ENCODE measurements at regions not wholly inside any gene's neighbourhood (a gene's known extent, or its start where the extent isn't known, plus 50 kb on each side); places are given as distances from the start of the nearest gene placed in this dataset.
A peak's percentile ranks its signal among the peaks of the same experiment; 100 is the strongest.
"Not testable (repeated sequence)": the region's sequence is repeated elsewhere in the genome, so short reads cannot be mapped to it uniquely, and the experiment has no call there.

DNA sequence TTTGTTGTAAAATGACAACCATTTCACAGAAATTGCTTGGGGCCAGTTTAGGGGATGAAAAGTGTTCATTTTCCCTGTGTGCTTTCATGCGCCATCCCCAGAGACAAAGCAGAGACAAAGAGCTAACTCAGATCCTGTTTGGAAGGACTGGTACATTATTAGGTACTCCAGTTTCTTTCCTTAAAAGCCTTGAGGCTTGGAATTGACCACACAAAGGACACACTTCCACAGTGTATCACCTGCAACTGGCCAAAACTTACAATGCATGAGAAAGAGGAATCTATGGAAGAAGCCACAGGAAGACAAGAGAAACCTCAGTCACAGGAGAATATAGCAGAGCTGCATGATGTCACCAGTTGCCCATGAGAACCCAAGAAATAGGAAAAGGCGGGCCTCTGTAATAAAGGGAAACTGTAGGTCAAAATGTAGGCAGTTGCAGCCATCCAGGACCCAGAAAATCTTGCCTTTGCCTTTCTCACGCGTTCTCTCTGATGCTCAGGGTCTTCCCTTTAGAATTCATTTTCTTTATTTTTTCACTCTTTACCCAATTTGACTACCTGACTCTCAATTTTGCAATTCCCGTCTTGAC, 339.0 kb downstream of the RMST start:
- peak; percentile 62 for DNase-seq

DNA sequence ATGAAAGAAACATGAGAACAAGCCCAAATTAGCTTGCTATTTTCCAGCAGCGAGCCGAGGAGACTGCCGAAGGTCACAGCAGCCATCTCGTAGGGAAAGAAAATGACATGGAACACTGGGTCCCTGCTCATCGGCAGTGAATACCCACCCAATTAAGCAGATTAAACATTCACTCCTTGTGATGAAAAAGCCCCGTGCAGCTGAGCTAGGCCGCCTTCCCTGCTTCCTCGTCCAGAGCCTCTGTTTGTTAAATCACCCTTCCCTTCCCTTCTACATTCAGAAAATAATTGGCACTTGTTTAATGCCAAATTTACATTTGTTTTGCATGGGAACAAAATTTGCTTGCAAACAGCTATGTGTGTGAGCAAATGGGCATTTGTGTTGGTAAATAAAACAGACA, 342.5 kb downstream of the RMST start:
- peak; percentile 10 for DNase-seq

DNA sequence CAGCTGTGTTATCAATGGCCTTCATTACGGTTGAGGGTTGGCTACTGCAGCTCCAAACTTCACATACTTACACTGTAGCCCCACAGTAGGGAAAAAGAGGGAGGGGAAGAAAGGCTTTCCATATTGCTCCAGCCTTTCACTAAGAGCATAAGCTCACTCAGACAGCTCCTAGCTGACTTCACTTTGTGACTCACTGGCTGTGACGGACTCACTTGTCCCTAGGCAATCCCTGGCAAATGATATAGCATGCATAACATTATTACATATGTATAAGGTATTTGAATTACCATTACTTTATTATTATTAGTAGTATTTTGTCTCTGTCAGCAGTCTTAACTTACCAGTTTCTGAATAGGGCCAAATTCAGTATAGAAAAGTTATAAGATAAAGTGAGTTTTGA, 350.7 kb downstream of the RMST start:
- no peak for DNase-seq

DNA sequence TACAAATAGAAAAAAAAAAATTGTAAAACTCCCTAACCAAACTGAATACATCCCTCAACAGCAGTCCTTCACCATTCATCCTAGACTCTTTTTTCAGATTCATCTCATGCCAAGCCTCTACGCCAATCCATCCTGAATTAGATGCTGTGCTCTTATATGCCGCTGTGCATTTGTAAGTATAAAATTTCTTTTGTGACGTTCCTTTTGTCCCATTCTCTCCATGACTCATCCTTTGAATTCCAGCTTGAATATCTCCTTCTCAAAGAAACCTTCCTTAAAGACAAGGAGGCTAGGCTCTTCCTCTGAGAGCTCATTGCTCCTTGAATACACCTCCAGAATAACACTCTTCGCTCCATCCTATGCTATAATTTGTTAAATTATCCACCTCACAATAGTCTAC, 359.2 kb downstream of the RMST start:
- DNase-seq = no peak

DNA sequence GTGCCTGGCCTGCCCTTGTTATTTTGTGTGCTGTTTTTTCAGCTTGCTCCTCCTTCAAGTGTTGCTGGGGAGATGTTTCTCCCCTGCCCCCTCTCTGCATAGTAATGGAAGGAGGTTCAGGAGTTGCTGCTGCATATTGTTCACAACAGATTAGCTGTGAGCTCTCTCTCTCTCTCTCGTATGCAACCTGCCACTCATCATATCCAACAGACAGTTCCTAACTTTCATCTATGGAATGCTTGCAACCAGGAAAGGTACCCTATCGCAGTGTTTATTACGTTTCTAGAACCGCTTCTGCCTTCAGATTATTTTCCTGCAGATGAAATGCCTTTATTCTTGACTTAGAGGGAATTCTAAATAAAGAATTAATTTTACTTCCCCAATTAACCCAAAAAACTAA, 372.9 kb downstream of the RMST start:
- no peak for DNase-seq

DNA sequence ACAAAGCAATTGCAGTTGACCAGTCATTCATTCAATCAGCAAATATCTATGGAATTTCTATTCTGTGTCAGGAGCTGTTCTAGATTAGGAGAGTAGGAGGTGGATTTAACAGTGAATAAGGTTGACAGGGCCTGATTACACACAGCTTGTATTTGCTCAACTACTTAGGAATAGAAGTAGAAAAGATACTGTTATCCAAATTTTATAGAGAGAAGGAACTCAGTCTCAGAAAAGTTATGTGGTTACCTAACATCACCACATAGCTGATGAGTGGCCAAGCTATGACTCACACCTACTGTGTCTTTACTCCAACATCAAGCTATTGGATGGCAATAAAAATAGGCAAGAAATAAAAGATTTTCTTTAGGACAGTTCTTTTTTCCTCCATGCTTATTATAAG, 374.8 kb downstream of the RMST start:
- DNase-seq = peak; percentile 33

DNA sequence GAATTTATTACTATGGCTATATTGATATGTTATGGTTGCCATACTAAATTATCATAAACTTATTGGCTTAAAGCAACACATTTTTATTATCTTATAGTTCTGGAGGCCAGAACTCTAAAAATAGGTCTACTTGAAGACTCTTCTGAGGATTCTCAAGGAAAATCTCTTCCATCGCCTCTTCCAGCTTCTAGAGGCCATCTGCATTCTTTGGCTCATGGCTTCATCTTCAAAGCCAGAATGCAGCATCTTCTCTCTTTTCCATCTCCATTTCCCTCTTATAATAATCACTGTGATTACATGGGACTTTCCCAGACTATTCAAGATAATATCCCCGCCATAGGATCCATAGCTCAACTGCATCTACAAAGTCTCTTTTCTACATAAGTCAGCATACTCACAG, 385.4 kb downstream of the RMST start:
- no peak for DNase-seq

DNA sequence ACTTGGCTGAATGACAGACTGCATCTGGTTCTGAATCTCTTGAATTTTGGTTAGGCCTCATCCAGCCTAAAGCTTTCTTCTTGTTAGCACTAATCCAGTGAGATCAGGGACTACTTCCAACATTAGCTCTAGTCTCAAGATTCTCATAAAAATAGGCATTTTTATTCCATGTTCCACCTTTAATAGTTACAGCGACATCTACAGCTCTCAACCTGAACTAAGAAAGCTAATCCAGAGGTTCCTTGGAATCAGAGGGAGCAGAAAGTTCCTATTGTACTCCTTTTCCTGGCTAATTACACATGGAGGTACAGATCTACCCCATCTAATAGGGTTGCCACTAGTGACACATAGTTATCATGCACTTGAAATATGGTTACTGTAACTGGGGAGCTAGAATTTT, 391.9 kb downstream of the RMST start:
- no peak for DNase-seq

DNA sequence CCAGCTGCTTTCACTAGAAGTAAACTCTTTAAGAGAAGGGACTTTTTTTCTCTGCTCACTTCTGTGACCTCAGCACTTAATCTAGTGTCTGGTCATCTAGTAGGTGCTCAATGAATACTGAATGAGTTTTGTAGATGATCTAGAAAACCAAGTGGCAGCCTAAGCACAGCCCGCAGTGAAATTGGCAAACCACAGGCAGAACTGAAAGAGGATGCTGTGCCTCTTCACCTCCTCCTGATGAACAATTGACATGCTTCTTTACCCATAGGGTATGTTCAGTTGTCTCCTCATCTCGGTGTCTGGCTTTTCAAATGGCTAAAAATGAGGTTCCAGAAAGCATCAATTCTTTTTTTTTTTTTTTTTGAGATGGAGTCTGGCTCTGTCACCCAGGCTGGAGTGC, 399.5 kb downstream of the RMST start:
- no peak for DNase-seq

DNA sequence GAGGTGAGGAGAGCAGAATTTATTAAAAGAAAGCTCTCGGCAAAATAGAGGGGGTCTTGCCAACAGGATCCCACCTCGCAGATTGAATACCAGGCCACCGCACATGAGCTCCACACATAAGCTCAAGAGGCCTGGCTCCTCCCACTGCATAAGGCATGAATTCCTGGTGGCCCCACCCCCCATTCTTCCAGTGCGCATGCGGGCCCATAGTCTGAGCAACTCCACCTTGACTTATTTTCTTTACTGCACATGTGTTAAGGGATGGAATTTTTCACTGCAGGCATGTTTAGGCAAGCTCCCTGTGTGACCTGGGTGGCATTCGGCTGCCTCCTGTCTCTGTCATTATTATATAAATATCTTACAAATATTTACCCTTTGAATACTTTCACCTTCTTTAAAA, 412.5 kb downstream of the RMST start:
- no peak for DNase-seq

DNA sequence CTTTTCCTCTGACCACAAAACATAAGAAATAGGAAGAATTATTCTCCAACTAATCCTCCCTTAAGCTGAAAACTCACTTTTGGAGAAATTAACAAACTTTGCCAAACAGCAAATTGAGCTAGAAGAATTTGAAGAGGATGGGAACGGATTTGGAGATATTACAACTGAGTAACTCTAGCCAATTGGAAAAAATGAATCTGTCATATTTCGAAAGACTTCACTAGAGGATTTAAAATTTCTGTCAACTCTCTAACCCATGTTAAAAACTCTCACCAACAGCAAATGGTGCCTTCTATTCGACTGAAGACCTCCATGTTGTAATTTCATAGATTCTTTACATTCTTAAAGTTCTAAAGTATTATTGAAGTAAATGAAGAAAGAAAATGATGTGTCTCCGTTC, 414.2 kb downstream of the RMST start:
- no peak for DNase-seq

DNA sequence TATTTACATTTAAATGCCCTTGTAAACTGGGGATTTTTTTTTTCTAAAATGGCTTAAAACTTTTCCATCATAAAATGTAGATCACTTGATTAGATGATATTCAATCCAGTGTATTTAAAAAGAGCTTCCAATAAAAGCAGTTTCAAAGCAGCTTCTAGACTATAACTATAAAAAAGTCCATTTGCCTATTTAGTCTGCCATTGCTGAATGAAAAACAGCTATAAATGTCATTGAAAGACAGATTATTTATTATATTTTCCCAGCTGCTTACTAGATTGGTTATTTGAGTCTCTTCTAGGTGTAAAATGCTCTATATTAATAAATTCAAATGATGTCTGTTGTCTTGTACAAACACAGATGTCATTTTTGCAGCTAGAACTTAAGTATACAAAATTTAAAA, 414.8 kb downstream of the RMST start:
- peak; percentile 26 for DNase-seq

DNA sequence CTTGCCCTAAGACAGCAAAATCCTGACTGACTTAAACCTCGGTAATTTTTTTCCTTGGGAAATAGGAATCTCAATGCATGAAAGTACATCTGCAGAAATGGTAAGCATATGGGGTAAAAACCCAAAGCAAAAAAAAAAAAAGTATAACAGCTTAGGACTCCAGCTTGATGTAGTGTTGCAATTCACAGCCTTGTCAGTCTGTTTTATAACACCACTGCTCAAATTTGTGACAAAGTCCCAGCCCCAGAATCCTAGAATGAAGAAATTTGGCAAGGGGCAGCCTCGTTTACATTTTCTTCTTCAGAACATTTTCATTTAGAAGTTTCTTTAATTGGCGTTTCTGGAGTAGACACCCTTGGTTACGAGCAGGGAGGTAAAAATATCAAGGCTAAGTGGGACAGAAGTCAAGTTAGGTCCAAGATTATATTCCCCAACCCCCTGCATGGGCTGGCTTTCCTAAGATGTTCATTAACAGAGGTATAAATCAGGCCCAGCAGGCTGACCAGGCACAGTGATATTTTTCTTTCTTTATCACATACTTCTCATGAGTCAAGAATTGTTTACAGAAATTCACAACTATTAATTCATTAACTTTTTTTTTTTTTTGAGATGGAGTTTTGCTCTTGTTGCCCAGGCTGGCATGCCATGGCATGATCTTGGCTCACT, 424.0 kb downstream of the RMST start:
- DNase-seq = no peak

DNA sequence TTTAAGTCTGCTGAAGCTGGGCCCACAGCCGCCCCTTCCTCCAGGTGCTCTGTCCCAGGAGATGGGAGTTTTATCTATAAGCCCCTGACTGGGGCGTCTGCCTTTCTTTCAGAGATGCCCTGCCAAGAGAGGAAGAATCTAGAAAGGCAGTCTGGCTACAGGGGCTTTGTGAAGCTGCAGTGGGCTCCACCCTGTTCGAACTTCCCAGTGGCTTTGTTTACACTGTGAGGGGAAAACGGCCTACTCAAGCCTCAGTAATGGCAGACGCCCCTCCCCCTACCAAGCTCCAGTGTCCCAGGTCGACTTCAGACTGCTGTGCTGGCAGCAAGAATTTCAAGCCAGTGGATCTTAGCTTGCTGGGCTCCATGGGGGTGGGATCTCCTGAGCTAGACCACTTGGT, 435.3 kb downstream of the RMST start:
- DNase-seq = not testable (repeated sequence)

DNA sequence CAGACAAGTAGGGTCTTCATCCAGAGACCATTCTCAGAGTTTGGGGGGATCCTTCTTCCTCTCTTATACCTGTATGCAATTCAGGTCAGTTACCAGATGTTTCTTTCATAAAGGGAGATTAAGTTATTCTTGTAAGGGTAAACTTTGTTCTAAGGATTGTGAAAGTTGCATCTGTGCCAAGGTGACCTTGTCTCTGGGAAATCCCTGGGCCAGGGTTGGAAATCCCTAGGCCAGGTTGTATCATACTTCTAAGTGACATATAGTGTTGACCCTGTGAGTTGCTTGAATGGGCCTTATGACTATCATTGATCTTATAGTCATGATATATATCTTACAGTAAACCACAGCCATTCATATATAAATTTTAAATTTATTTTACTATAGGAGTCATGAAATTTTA, 436.9 kb downstream of the RMST start:
- no peak for DNase-seq

DNA sequence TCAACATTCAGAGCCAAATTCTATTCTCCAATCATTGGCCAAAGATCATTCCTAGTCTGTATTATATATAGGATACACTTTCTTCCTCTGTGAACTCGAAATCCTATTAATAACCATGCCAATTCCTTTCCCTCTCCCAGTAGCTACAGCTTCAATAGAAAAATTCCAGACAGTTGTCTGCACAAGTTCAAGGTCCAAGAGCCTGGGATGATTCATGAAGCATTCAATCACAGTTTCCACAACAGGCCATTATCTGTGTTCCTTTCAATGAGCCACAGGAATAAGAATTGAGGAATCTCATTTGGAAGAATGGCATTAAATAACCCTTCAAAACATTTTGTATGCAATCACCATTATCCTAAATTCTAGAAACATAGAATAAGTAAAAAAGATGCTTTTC, 437.4 kb downstream of the RMST start:
- DNase-seq = no peak

DNA sequence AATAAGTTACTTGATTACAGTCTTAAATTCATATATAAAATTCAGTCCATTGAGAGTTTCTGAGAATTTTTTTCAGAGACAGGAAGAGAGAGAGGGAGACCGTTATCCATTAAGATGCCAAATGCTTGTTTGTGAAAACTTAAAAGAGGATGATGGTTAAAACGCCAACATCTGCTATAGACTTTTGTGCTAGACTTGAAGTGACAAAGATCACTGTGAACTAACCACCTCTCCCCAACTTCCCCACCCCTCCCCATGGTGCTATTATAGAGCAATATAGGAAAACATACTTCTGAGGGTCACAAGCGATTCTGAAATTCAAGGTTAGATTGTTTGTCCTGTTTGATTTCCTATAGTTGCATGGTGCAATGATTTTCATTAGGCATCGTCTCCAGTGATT, 440.8 kb downstream of the RMST start:
- DNase-seq = no peak

DNA sequence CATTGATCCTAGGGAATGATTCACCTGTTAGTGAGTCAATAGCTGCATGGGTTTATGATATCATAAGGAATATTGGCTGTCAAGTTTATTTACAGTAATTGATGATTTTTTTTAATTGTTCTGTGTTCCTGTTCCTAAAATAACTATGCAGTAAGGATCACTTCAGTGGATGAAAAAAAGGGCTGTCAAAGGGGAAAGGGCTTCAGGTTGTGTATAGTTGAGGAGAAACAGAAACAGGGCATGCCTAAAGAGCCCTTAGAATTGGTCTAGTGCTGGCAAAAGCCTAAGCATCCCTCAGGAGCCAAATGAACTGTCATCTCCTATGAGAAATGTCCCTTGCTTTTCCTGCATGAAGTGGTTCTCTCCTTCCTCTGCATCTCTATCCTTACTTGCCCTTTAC, 444.9 kb downstream of the RMST start:
- DNase-seq = no peak

DNA sequence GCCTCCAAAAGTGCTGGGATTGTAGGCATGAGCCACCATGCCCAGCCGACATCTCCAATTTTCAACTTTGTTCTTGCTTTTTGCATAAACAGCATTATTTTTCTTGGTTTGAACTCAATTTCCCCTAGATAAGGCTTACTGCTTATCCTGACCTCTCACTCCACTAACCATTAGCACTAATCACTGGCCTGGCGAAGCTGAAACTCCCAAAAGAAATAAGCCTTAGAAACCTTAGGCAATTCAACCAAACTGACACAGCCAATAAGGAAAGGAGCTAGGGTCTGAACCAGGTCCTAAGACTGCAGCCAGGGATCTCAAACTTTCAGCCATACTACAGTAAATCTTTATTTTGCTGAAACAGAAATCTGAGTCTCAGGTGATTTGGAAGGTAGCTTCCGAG, 448.0 kb downstream of the RMST start:
- DNase-seq = no peak

DNA sequence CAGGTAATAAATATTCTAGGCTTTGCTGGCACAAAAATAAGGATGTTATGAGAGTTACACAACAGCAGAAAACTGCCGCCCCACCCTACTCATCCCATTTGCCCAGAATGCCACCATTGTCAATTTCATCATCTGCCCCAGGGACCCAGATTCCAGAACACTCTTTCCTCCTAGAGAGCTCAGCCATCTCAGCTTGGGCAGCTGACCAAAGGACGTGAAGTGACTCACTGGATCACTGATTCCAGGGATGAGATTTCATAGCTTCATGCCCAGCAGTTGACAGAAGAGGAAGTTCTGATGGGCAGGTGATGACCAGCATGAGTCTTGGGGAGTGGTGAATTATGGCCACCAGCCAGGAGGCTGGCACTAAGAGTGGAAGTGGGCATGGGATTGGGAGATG, 450.3 kb downstream of the RMST start:
- DNase-seq = no peak

DNA sequence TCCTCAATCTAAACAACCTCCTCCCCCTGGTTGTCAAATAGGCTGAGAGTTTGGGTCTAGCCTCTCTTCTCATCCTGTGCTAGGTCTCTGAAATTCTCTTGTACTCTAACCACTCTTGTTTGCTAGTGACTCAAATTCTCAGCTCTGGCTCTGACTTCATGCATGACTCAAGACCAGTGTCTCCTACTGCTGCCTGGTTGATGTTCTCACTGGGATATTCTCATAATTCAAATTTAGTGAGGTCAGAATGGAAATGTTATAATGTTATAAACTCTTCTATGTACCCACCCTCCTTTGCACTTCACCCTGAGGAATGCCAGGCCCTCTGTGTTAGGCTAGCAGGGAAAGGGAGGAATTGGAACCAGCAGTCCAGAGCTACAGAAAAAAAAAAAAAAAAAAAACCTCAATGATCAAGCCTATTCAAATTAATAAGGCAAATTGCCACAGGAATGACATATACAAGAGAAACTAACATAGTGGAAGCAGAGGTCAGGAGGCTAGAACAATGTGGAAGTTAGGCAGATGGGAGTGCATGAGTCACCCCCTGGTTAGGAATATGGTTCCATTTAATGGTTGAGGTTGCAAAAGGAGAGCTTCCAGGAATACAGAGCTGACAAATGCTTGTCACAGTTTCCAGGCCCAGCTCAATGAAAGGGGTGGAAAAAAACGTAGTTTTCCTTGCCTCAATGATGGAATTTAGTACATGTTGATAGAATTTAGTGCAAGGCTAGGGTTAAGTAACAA, 459.5 kb downstream of the RMST start:
- peak; percentile 43 for DNase-seq

DNA sequence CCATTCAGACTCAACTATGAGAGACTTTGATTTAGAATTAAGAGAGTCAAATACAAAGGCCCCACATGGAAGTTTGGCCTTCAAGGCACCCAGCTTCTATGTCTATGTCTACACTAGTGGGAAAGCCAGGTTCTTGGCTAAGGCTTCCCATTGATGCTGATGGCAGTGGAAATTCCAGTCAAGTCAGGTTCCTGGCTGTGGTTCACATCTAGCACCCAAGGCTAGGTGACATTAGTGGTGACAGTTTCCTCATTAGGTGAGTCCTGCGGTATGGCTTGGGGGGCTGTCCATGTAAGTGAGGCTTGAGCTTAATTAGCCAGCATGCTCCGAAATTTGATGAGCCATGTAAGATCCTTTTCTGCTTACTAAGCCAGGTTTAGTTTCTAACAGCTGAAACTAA, 460.9 kb downstream of the RMST start:
- DNase-seq = no peak

DNA sequence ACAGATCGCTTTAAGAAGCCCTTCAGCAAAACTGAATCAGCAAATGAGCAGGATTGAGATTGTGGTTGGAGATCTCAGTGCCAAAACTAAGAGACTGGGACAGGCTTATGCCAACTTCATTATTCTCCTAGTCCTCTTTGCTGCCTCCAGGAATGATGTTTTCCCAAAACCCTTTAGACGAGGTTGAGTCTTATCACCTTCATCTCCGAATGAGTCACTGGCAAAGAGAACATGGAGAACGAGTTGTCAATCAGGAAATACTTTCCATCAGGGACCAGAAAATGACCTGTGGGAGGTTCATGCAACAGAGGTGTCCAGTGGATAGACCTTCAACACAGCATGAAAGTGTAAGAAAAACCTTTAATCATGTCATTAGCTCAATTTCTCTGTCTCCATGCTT, 461.5 kb downstream of the RMST start:
- DNase-seq = no peak

DNA sequence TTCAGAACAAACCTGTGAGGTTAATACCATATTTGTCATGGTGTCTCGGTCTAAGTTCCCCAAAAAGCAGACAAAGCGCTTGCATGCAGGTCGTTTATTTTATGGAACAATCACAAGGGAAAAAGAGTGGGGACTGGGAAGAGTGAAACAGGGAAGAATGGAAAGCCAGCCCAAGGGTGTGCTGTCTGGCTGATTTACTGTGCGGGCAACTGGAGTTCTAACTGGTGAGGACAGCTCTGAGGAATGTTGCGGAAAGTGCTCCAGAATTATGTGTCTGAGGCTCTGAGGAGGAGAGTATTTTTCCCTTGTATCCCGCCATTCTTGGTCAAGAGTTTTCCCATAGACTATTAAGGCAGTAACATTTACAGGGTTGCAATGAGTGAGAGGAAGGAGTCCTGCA, 465.4 kb downstream of the RMST start:
- no peak for DNase-seq

DNA sequence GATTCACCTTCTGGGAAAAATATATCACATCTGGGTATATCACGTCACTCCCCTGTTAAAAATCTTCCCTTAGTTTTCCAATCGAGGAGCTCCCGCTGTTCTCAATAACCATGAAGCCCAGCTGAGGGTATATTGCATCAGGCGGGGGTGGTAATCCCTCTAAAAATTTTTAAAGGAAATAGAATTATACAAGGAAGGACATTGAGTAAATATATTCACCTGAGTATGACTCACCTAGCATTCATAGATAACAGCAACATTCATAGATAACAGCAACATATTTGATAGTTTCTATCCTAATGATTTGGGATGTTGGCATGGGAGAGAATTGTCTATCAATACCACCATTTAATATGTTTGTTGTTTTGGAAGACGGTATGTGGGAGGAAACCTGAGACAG, 473.6 kb downstream of the RMST start:
- no peak for DNase-seq

Measured in NCI-H69 (cell line).